IPS DF 4.7 (cell line): ENCODE measurements at regions not wholly inside any gene's neighbourhood (a gene's known extent, or its start where the extent isn't known, plus 50 kb on each side); places are given as distances from the start of the nearest gene placed in this dataset.

Experiments
- DNase-seq: peaks from one replicate; pipeline ENCODE4 v3.0.0-alpha.2; 2013; ENCODE audit warnings: low spot score; ENCODE audit errors: extremely low read depth

GRCh38 chr19:29323440-29324290, 110.7 kb upstream of the UQCRFS1 start:
- DNase-seq, result no peak

- no peak for DNase-seq
Observed at GRCh38 chr19:29324291-29324680, 111.3 kb upstream of the UQCRFS1 start.

- no peak for DNase-seq
Observed at GRCh38 chr19:29324717-29325116, 111.8 kb upstream of the UQCRFS1 start.

GRCh38 chr19:29325241-29325975, 112.5 kb upstream of the UQCRFS1 start:
- DNase-seq, result no peak

- no peak for DNase-seq
Observed at GRCh38 chr19:29326351-29326750, 113.4 kb upstream of the UQCRFS1 start.

GRCh38 chr19:29326849-29327840, 114.2 kb upstream of the UQCRFS1 start:
- no peak for DNase-seq

- DNase-seq, result no peak
Observed at GRCh38 chr19:29328586-29328985, 115.6 kb upstream of the UQCRFS1 start.

- no peak for DNase-seq
Observed at GRCh38 chr19:29329460-29330134, 116.6 kb upstream of the UQCRFS1 start.

GRCh38 chr19:29336425-29336824, 123.5 kb upstream of the UQCRFS1 start:
- DNase-seq, result no peak

GRCh38 chr19:29337029-29337428, 124.1 kb upstream of the UQCRFS1 start:
- no peak for DNase-seq

- DNase-seq, result no peak
Observed at GRCh38 chr19:29338480-29338879, 125.5 kb upstream of the UQCRFS1 start.

GRCh38 chr19:29342721-29343120, 129.8 kb upstream of the UQCRFS1 start:
- no peak for DNase-seq

- no peak for DNase-seq
Observed at GRCh38 chr19:29364224-29364726, 151.3 kb upstream of the UQCRFS1 start.

GRCh38 chr19:29364999-29365398, 152.0 kb upstream of the UQCRFS1 start:
- DNase-seq, result no peak

- DNase-seq, result no peak
Observed at GRCh38 chr19:29365836-29366417, 153.0 kb upstream of the UQCRFS1 start.

GRCh38 chr19:29366757-29367156, 153.8 kb upstream of the UQCRFS1 start:
- no peak for DNase-seq

- DNase-seq, result no peak
Observed at GRCh38 chr19:29367791-29368222, 154.9 kb upstream of the UQCRFS1 start.

- DNase-seq, result no peak
Observed at GRCh38 chr19:29370276-29370675, 155.5 kb upstream of the VSTM2B start.

GRCh38 chr19:29371251-29372090, 154.3 kb upstream of the VSTM2B start:
- no peak for DNase-seq

GRCh38 chr19:29372091-29372415, 153.7 kb upstream of the VSTM2B start:
- no peak for DNase-seq
